HG02678 (cell line): ENCODE measurements at regions not wholly inside any gene's neighbourhood (a gene's known extent, or its start where the extent isn't known, plus 50 kb on each side); places are given as distances from the start of the nearest gene placed in this dataset.
A peak's percentile ranks its signal among the peaks of the same experiment; 100 is the strongest.
"Not testable (repeated sequence)": the region's sequence is repeated elsewhere in the genome, so short reads cannot be mapped to it uniquely, and the experiment has no call there.

Experiments
- ATAC-seq: cut with Tn5 transposase; IDR thresholded peaks from one replicate; pipeline ENCODE4 v1.9.1; 2021; ENCODE audit warnings: mild to moderate bottlenecking, moderate library complexity; ENCODE audit not compliant: unreplicated experiment

DNA sequence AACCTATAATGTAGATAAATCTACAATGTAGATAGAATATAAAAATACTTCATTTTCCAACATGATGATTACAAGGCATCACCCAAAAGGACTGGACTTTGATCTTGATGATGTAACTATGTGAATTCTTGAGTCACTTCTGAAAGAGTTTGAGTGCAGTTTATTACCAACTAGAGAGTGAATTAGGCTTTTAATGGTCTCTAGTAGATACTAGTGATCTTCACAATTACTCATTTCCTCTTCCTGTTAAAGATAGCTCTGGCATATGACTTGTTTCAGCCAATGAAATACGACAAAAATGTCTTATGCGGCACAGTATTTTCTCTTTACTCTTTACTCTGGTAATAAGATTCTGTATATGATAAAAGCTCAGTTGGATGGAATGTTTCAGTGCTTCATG lies 1588.1 kb upstream of the B3GALT2 start:
- ATAC-seq = no peak

GRCh38 chr1:194755241-194755994 lies 1569.0 kb upstream of the B3GALT2 start:
- ATAC-seq = no peak

DNA sequence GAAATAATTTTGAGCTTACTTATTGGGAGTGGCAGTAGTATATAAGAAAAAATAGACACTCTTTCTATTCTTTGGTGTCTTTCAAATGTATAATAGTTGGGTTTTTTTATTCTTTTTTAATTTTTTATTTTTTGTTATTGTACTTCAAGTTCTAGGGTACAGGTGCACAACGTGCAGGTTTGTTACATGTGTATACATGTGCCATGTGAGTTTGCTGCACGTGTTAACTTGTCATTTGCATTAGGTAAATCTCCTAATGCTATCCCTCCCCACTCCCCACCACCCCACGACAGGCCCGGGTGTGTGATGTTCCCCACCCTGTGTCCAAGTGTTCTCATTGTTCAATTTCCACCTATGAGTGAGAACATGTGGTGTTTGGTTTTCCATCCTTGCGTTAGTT lies 1552.4 kb upstream of the B3GALT2 start:
- ATAC-seq = not testable (repeated sequence)

DNA sequence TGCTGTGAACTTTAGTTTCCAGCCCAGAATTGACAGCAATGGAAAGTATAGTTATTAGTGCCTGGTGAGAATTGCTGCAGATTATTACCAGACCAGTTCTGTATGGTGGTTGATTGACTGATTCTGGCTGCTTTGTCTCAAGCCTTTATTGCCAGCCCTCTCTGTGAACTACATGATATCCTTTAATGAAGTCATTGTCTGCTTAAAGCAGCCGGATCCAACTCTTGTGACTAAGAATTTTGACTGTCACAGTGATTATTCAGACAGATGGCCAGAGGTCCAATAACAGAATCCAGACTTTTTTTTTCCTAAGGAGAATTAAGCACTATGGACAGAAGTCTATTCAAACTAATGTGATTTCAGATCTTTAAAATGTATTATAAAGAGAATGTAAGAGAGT lies 1548.6 kb upstream of the B3GALT2 start:
- no peak for ATAC-seq

DNA sequence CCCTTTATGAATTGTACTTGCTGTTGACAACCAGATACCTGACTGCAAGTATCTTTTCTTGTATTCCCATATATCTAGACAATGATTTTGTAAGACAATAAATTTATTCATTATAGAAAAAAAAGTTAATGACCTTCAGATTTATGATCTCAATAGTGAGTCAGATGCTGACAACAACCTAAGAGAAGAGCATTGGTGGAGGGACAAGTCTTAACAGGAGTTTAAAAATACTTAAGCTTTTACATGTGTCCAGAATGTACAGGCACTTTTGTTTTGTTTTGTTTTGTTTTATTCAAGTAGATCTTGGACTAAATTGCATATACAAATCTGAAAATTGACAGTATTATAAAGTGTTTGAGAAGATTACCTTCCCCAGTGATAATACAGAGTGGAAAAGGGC lies 1544.6 kb upstream of the B3GALT2 start:
- ATAC-seq = no peak

GRCh38 chr1:194730304-194730703 lies 1543.9 kb upstream of the B3GALT2 start:
- ATAC-seq = no peak

DNA sequence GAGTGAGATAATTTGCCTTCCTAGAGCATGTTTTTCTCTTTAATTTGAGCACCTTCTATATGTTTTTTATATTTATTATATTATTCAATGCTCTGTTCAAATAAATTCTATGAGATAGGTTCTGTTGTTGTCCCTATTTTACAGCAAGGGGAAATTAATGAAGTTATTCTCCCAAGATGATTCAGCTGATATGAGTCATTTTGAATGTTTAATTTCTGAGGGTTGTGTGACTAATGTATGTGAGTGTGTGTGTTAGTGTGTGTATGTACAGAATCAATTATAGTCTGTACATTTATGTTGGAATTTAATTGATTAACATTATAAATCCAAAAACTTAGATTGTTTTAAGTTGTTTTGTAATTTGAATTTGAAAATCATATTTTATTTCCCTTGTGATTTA lies 1536.7 kb upstream of the B3GALT2 start:
- no peak for ATAC-seq

- no peak for ATAC-seq
Measured at GRCh38 chr1:194717941-194718340, 1531.5 kb upstream of the B3GALT2 start.

GRCh38 chr1:194717334-194717733 lies 1530.9 kb upstream of the B3GALT2 start:
- no peak for ATAC-seq

- no peak for ATAC-seq
Measured at GRCh38 chr1:194710671-194711070, 1524.3 kb upstream of the B3GALT2 start.

DNA sequence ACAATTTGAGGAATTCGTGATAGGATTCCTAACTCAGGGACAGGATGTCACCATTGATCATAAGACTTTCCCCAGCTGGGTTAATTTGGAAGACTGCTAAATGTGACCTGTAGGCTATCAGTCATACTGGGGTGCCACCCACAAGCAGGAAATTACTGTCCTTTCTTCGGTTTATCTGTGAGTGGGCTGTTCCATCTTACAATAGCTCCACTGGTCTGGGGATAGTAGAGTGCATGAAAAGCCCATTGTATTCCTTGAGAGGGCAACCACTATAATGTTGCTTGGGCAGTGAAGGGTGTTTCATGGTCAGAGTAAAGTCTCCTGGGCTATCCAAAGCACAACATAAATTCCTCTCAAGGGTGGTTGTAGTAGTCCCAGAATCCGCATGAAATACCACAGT lies 1523.0 kb upstream of the B3GALT2 start:
- ATAC-seq = no peak

GRCh38 chr1:194707074-194707473 lies 1520.7 kb upstream of the B3GALT2 start:
- ATAC-seq = no peak

GRCh38 chr1:194705123-194705854 lies 1518.9 kb upstream of the B3GALT2 start:
- peak; percentile 49 for ATAC-seq

DNA sequence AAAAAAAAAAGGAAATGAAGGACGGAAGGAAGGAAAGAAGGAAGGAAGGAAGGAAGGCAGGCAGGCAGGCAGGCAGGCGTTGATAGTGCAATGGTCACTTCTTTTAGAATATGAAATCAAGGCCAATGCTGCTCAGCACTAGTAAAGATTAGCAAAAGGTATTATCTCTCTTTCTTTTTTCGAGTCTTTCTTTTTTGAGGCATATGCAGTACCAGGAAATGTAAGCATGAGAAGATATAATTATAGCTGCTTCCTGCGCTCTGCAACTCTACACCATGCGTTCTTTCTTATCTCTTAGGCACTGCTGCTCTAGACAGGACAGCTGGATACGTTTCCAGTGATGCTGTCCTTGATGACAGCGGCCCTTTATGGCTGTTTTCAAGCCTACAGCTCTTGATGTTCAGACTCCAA lies 1512.5 kb upstream of the B3GALT2 start:
- ATAC-seq = no peak

DNA sequence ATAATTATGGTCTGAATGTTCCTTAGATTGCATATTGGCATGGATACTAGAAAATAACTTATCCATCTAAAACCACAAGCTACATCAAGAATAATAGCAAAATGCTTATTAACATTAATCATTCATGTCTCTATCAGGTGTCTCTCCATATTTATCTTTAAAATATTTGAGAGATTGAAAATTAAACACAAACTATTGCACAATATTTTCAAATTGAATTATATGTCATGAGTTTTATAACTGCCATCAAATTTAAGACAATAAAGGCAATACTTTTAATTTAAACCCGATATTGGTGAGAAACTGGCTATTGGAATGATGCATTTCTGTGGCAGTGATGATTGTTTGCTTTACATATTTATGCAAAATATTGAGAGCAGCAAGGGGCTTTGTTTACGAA lies 1506.8 kb upstream of the B3GALT2 start:
- ATAC-seq = no peak

GRCh38 chr1:194684636-194685035 lies 1498.2 kb upstream of the B3GALT2 start:
- no peak for ATAC-seq

GRCh38 chr1:194658090-194658439 lies 1471.7 kb upstream of the B3GALT2 start:
- ATAC-seq = no peak

DNA sequence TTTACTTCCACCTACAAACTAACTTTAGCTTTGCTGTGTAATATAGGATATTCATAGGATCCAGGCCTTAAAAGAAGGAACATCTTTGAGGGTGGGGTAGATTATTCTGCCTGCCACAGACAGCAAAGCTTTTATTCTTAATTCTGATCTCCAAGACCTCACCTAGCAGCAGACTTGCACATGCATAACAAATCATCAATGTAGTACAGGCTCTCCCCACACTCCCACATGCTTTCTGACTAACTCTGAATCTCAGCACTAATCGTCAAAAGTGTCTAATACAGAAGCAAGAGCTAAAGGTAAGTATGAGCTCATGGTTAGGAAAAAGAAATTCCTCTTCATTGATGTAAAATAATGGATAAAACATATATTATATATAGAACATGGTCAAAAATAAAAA lies 1468.5 kb upstream of the B3GALT2 start:
- no peak for ATAC-seq

DNA sequence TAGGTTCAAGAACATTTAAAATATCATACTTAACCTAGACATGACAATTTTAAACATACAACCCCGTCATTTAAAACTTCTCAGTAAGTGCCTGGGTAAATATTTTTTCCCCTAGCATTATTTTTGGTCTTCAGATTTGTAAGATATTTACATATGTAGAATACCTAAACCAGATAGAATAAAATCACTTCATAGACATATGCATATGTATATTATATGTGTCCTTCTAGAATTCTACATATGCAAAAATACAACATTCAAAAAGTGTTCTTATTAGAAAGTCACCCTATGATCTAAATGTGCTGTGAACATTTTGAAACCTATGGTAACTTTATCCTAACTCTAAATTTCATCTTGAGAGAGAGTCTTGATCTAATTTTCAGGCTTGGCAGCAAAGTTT lies 1467.0 kb upstream of the B3GALT2 start:
- ATAC-seq = no peak

GRCh38 chr1:194647118-194647517 lies 1460.7 kb upstream of the B3GALT2 start:
- no peak for ATAC-seq

DNA sequence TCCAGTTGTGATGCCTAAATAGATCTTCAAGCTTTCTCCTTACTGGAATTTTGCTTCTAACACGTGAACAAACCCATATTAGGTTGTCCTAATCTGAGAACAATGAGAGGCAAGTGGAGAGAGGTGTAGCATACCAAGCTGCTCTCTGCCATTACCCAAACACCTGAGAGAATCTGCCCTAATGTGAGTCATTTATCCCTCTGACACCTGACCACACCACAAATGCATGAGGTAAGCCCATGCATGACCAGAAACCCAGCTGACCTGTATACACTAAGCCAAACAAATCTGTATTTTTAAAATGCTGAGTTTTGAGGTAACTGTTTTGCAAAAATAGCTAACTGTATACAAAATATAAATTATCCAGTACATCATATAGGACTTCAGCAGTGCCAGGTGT lies 1458.1 kb upstream of the B3GALT2 start:
- no peak for ATAC-seq

DNA sequence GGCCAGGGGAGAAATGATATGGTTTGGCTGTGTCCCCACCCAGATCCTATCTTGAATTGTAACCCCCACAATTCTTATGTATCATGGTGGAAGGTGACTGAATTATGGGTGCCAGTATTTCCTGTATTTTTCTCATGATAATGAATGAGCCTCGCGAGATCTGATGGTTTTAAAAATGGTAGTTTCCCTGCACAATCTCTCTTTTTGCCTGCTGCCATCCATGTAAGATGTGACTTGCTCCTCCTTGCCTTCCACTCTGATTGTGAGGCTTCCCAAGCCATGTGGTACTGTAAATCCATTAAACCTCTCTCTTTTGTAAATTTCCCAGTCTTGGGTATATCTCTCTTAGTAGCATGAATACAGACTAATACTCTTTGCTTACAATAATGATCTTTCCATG lies 1453.9 kb upstream of the B3GALT2 start:
- no peak for ATAC-seq

DNA sequence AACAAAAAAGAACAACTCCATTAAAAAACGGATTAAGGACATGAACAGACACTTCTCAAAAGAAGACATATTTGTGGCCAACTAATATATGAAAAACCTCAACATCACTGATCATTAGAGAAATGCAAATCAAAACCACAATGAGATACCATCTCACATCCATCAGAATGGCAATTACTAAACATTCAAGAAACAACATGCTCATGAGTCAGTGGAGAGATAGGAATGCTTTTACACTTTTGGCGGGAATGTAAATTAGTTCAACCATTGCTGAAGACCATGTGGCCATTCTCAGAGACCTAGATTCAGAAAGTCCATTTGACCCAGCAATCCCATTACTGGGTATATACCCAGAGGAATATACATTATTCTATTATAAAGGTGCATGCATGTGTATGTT lies 1442.6 kb upstream of the B3GALT2 start:
- ATAC-seq = no peak
